ENCODE measurements at regions not wholly inside any gene's neighbourhood (a gene's known extent, or its start where the extent isn't known, plus 50 kb on each side); places are given as distances from the start of the nearest gene placed in this dataset.
"Not testable (repeated sequence)": the region's sequence is repeated elsewhere in the genome, so short reads cannot be mapped to it uniquely, and the experiment has no call there.

- DNase-seq: no peak
Observed at GRCh38 chr4:66805582-66805981, 739.7 kb downstream of the CENPC start.

GRCh38 chr4:66804979-66805378 lies 740.3 kb downstream of the CENPC start:
- no peak for DNase-seq

GRCh38 chr4:66797608-66798007 lies 747.7 kb downstream of the CENPC start:
- no peak for DNase-seq

- no peak for DNase-seq
Observed at GRCh38 chr4:66795724-66796123, 749.6 kb downstream of the CENPC start.

- no peak for DNase-seq
Observed at GRCh38 chr4:66794390-66795034, 750.8 kb downstream of the CENPC start.

GRCh38 chr4:66791686-66792085 lies 753.6 kb downstream of the CENPC start:
- DNase-seq: no peak

- DNase-seq: no peak
Observed at GRCh38 chr4:66785479-66785878, 759.8 kb downstream of the CENPC start.

GRCh38 chr4:66782751-66783150 lies 762.6 kb downstream of the CENPC start:
- DNase-seq: not testable (repeated sequence)

GRCh38 chr4:66777097-66777496 lies 768.2 kb downstream of the CENPC start:
- DNase-seq: no peak

GRCh38 chr4:66769441-66769840 lies 775.9 kb downstream of the CENPC start:
- DNase-seq: no peak

- DNase-seq: no peak
Observed at GRCh38 chr4:66767442-66767841, 777.9 kb downstream of the CENPC start.

- DNase-seq: no peak
Observed at GRCh38 chr4:66766557-66766956, 778.7 kb downstream of the CENPC start.

- peak; percentile 10 for DNase-seq
Observed at GRCh38 chr4:66750273-66750672, 795.0 kb downstream of the CENPC start.

- DNase-seq: not testable (repeated sequence)
Observed at GRCh38 chr4:66746918-66747317, 798.4 kb downstream of the CENPC start.

- DNase-seq: peak; percentile 38
Observed at GRCh38 chr4:66741081-66741480, 804.2 kb downstream of the CENPC start.

GRCh38 chr4:66736606-66737005 lies 808.7 kb downstream of the CENPC start:
- DNase-seq: no peak

- no peak for DNase-seq
Observed at GRCh38 chr4:66728280-66728679, 817.0 kb downstream of the CENPC start.

- DNase-seq: not testable (repeated sequence)
Observed at GRCh38 chr4:66712301-66712921, 832.9 kb downstream of the CENPC start.

- DNase-seq: no peak
Observed at GRCh38 chr4:66704243-66704642, 841.1 kb downstream of the CENPC start.

GRCh38 chr4:66694739-66695138 lies 850.6 kb downstream of the CENPC start:
- DNase-seq: no peak

GRCh38 chr4:66693694-66694093 lies 851.6 kb downstream of the CENPC start:
- peak; percentile 23 for DNase-seq

GRCh38 chr4:66691101-66691500 lies 854.2 kb downstream of the CENPC start:
- no peak for DNase-seq

GRCh38 chr4:66688674-66689073 lies 856.6 kb downstream of the CENPC start:
- DNase-seq: peak; percentile 77

- DNase-seq: no peak
Observed at GRCh38 chr4:66687459-66687858, 857.8 kb downstream of the CENPC start.

GRCh38 chr4:66681962-66682361 lies 863.3 kb downstream of the CENPC start:
- DNase-seq: peak; percentile 59
